ENCODE measurements at regions not wholly inside any gene's neighbourhood (a gene's known extent, or its start where the extent isn't known, plus 50 kb on each side); places are given as distances from the start of the nearest gene placed in this dataset.

DNA sequence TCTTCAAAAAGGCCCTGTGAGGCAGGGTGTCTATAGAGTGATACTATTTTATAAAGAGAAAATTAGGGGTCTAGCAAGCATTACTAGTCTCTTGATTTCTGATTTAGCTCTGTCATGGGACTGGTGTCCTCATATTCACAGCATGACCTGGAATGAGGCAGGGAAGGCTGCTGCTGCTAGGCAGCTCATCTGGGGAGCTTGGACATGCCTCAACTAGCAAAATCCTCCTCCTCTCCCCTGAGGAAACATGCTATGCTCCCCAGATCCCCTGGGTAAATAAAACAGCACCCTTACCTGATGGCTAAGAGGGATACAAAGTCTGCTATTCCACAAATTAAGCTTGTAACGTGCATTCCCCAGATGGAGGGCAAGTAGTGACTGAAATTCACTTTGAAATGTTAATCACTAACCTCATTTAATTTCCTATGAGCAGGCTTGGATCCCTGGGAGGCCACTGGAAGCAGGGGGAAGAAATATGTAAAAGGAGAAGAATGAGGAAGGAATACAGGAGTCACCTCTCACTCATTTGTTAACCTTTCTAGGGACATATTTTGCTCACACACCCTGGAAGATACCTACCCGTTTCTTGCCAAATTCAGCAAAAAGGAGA lies 709.4 kb downstream of the SQOR start:
- H3K27ac ChIP-seq: no peak overlapping the region
- H3K9me3 ChIP-seq: no peaks in the 10 kb centered on the region
- no peak for DNase-seq (ENCODE audit: low spot score in 2 of 2)
- TF ChIP-seq, protein P1, sequence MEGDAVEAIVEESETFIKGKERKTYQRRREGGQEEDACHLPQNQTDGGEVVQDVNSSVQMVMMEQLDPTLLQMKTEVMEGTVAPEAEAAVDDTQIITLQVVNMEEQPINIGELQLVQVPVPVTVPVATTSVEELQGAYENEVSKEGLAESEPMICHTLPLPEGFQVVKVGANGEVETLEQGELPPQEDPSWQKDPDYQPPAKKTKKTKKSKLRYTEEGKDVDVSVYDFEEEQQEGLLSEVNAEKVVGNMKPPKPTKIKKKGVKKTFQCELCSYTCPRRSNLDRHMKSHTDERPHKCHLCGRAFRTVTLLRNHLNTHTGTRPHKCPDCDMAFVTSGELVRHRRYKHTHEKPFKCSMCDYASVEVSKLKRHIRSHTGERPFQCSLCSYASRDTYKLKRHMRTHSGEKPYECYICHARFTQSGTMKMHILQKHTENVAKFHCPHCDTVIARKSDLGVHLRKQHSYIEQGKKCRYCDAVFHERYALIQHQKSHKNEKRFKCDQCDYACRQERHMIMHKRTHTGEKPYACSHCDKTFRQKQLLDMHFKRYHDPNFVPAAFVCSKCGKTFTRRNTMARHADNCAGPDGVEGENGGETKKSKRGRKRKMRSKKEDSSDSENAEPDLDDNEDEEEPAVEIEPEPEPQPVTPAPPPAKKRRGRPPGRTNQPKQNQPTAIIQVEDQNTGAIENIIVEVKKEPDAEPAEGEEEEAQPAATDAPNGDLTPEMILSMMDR (IDR thresholded peaks at IDR 0.05): no peak
- intact Hi-C loops (cut with DNase I): no loop called here
- H3K27me3 ChIP-seq: no peaks in the 10 kb centered on the region
- no peaks in the 10 kb centered on the region for H3K4me1 ChIP-seq
- H3K36me3 ChIP-seq: no peaks in the 10 kb centered on the region
- H3K4me3 ChIP-seq: no peak overlapping the region

DNA sequence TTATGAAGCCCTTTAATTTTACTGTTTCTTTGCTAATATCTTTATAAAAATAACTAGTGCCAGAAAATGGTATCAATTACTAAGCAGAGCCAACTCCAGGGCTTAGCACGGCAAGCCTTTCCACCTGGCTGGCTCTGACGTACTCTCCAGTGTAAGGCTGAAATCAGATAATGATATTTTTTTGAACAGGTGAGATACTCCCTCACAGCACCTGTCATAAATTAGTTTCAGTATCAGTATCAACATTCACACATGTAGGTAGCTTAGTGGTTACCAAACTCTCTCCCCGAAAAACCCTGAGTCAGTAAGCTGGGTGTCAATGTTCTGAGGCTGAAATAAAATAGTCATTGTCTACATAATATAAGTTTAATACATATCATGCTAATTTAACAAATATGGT lies 710.1 kb downstream of the SQOR start:
- Histone ChIP-seq H3K27me3 (no peaks in the 10 kb centered on the region), H3K9me3 (no peaks in the 10 kb centered on the region), H3K4me1 (no peaks in the 10 kb centered on the region), H3K36me3 (no peaks in the 10 kb centered on the region), H3K27ac (no peak overlapping the region), H3K4me3 (no peak overlapping the region)
- TF ChIP-seq, protein P1 (IDR thresholded peaks at IDR 0.05): no peak
- DNase-seq (ENCODE audit: low spot score in 2 of 2): no peak
- intact Hi-C loops (cut with DNase I): no loop called here

GRCh38 chr15:46354443-46354842 lies 719.6 kb downstream of the SQOR start:
- TF ChIP-seq, protein P1 (IDR thresholded peaks at IDR 0.05): no peak
- peaks cover 0 to 13% of the 10 kb centered on the region in 2 donors for H3K9me3 ChIP-seq
- no peak overlapping the region for H3K4me3 ChIP-seq
- no peaks in the 10 kb centered on the region for H3K36me3 ChIP-seq
- DNase-seq (ENCODE audit: low spot score in 2 of 2): no peak
- H3K27me3 ChIP-seq: no peaks in the 10 kb centered on the region
- H3K27ac ChIP-seq: no peak overlapping the region
- intact Hi-C loops (cut with DNase I): no loop called here
- no peaks in the 10 kb centered on the region for H3K4me1 ChIP-seq

- H3K27ac ChIP-seq: peak overlapping the region; percentile 76 to 77
Observed at GRCh38 chr15:46365572-46365971, 730.7 kb downstream of the SQOR start.

GRCh38 chr15:46366360-46367007 lies 731.7 kb downstream of the SQOR start:
- Histone ChIP-seq H3K4me1 (peaks cover 0 to 16% of the 10 kb centered on the region in 2 donors), H3K4me3 (peak overlapping the region; percentile 29 to 51), H3K27me3 (no peaks in the 10 kb centered on the region), H3K36me3 (no peaks in the 10 kb centered on the region), H3K27ac (peak overlapping the region; percentile 76 to 77), H3K9me3 (peaks cover 5% of the 10 kb centered on the region in 2 donors)
- TF ChIP-seq, protein P1 (IDR thresholded peaks at IDR 0.05): no peak
- intact Hi-C loops (cut with DNase I): loop anchor here (5.0 kb wide), 1 partner anchor 54 kb away; no protein-coding TSS in a partner anchor
- DNase-seq (ENCODE audit: low spot score in 2 of 2): no peak

More at GRCh38 chr15:46365572-46365971, 730.7 kb downstream of the SQOR start:
- intact Hi-C loops (cut with DNase I): loop anchor here (5.0 kb wide), 1 partner anchor 53 kb away; no protein-coding TSS in a partner anchor
- peak in 1 of 2 donors; percentile 84 for DNase-seq (ENCODE audit: low spot score in 2 of 2)
- Histone ChIP-seq H3K4me3 (peak overlapping the region; percentile 29 to 51), H3K4me1 (peaks cover 0 to 16% of the 10 kb centered on the region in 2 donors), H3K27me3 (no peaks in the 10 kb centered on the region), H3K36me3 (no peaks in the 10 kb centered on the region), H3K9me3 (no peaks in the 10 kb centered on the region)
- TF ChIP-seq, protein P1 (IDR thresholded peaks at IDR 0.05): no peak
